ENCODE measurements at regions not wholly inside any gene's neighbourhood (a gene's known extent, or its start where the extent isn't known, plus 50 kb on each side); places are given as distances from the start of the nearest gene placed in this dataset.
A peak's percentile ranks its signal among the peaks of the same experiment; 100 is the strongest.

DNA sequence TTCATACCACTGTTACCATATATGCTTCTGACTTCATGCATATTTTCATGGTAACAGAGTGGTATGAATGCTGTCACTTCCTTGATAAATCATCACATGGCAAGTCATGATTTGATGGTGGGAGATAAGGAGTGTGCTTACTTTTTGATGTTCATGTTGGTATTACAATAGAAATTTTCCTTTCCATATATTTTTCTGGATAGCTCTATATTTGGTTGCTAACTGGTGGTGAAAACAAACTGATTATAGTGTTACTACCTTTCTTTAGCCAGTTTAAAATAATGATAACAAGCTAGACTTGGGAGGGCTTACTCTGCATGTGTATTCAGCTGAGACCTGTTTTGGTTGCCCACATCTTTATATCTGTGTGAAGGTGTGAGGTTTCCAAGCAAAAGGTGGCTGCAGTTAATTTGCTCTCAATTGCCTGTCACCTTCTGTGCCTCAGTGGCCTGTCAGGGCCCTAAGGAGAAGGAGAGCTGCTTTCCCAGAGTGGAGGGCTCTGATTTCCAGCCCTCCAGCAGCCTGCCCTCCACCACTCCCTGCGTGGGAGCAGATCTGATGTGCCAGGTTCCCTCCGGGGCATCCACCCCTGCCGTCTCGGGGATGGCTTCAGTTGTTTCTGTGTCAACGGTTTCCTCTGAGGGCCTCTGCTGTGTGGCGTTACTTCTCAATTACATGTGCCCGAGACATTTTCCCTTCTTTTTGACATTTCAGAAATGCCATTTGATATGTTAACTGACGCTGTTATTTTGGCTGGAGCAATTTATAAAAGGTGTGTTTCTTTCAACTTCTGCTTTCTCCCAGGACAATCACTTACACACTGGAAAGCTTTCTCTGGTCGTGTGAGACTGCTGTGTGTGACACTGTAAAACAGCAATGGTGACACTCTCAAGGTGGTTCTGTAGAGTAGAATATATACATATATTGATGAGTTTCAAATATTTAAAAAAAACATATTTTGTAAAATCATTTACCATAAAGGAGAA, 107.7 kb upstream of the KLF6 start:
- ATAC-seq (replicated peaks) (peak; percentile 70 to 78), DNase-seq (peak; percentile 47)
- Mint-ChIP-seq H3K4me1 (peaks cover 28 to 51% of the 10 kb centered on the region in 2 donors), H3K36me3 (no peaks in the 10 kb centered on the region), H3K4me3 (no peak overlapping the region), H3K27ac (peak overlapping the region; percentile 94), H3K9me3 (no peaks in the 10 kb centered on the region), H3K27me3 (no peaks in the 10 kb centered on the region)

DNA sequence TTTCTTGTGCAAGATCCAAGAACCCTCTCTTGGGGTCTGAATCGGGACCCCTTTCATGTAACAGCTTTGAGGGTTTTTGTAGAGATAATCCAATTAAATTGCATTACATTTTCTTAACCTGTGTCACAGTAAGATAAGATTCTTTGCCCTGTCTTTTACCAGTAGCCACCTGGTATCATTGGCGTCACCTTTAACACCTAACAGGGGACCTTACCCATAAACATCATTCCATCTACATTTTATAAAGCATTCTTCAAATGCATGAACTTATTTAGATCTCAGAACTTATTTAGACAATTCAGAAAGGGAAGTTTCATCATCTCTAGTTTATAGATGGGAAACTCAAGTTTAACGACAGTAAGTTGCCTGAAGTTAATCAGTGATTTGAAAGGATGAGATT, 106.4 kb upstream of the KLF6 start:
- Mint-ChIP-seq H3K27me3 (no peaks in the 10 kb centered on the region), H3K9me3 (no peaks in the 10 kb centered on the region), H3K36me3 (no peaks in the 10 kb centered on the region), H3K27ac (no peak overlapping the region), H3K4me1 (peaks cover 34 to 60% of the 10 kb centered on the region in 2 donors), H3K4me3 (no peak overlapping the region)
- DNase-seq (no peak), ATAC-seq (replicated peaks) (no peak)

DNA sequence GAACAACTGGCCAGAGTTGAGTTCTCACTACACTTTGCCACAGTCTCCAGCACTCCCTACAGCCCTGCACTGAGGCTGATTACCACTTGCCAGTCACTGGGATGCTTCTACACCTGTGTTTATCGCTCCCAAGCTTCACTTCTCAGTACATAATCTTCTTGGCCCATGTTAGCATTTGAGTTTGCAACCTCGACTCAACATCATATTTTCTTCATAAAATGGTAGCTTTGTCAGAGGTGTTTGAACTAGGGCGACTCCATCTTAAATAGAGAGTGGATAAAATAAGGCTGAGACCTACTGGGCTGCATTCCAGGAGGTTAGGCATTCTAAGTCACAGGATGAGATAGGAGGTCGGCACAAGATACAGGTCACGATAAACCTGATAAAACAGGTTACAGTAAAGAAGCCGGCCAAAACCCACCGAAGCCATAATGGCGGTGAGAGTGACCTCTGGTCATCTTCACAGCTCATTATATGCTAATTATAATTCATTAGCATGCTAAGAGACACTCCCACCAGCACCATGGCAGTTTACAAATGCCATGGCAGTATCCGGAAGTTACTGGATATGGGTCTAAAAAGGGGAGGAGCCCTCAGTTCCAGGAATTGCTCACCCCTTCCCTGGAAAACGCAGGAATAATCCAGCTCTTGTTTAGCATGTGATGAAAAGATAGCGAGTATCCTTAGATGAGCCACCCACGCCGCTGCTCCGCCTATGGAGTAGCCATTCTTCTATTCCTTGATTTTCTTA, 105.8 kb upstream of the KLF6 start:
- DNase-seq = no peak
- Mint-ChIP-seq H3K27me3 (no peaks in the 10 kb centered on the region), H3K27ac (no peak overlapping the region), H3K36me3 (no peaks in the 10 kb centered on the region), H3K4me3 (no peak overlapping the region), H3K4me1 (peaks cover 34 to 57% of the 10 kb centered on the region in 2 donors), H3K9me3 (no peaks in the 10 kb centered on the region)
- no peak for ATAC-seq (replicated peaks)

DNA sequence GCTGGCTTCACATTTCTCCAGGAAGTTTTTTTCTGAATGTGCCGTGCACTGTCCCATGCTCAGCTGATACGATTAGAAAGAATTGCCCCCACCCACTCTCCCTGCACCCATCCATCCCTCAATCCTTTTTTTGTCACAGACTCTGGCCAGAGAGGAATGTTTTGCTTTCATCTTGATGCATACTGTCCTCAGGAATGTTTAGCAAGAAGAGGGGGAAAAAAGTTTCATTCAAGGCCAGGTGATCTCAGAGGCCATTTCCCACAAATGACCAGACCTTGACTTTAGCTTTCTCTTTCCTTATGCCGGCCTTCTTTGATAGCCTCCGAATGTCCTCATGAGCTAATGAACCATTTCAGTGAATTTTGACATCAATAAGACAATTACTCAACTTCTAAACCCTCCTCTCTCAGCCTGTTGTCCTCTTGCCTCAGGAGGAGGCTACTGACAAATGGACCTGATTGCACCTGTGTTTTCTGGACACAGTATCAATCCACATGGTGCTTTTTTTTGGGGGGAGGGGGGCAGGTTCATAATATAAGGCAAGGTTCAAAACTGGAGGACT, 105.0 kb upstream of the KLF6 start:
- ATAC-seq (replicated peaks) (no peak), DNase-seq (no peak)
- Mint-ChIP-seq H3K27ac (peak overlapping the region; percentile 51), H3K27me3 (no peaks in the 10 kb centered on the region), H3K9me3 (no peaks in the 10 kb centered on the region), H3K4me3 (no peak overlapping the region), H3K4me1 (peaks cover 33 to 52% of the 10 kb centered on the region in 2 donors), H3K36me3 (no peaks in the 10 kb centered on the region)

DNA sequence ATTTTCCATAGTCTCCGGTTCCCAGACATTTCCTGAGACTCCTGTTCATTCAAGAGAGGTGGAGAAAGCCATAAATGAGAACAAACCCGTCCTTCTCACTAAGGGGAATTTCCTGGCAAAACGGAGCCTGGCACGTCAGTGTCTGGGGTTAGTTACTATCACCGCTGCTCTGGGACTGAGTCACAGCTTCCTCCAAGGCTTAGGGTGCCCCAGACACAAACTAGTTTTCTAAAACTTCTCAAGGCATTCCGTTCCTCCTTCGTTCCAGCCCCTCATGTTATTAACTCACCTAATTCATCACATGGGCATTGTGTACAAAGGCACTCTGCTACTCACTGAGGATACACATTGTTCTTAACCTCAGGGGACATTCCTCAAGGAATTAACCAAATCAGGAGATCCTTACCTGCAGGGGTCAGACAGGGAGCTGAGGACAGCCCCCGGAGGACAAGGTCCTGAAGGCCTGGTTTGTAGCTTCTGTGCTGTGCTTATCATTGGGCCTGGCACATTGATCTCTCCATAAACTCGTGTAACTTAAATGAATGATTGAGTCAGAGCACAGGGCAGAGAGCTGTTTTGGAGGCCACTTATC, 103.0 kb upstream of the KLF6 start:
- ATAC-seq (replicated peaks) (peak; percentile 71 to 83), DNase-seq (peak; percentile 43)
- Mint-ChIP-seq H3K9me3 (no peaks in the 10 kb centered on the region), H3K27me3 (peaks cover 0 to 4% of the 10 kb centered on the region in 2 donors), H3K36me3 (peaks cover 0 to 2% of the 10 kb centered on the region in 2 donors), H3K27ac (peak overlapping the region; percentile 77), H3K4me1 (peaks cover 26 to 39% of the 10 kb centered on the region in 2 donors), H3K4me3 (no peak overlapping the region)

DNA sequence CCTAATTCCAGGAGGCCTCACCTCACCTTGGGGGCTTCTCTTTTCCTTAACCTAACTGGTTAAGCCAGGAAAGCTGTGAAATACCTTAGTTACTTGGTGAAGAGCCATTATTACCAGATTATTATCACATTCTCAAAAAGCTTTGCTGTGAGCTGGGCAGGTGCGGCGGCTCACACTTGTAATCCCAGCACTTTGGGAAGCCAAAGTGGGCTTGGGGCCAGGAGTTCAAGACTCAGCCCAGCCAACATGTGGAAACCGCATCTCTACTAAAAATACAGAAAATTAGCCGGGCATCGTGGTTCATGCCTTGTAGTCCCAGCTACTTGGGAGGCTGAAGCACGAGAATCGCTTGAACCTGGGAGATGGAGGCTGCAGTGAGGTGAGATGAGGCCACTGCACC, 102.4 kb upstream of the KLF6 start:
- Mint-ChIP-seq H3K4me1 (peaks cover 25 to 39% of the 10 kb centered on the region in 2 donors), H3K9me3 (no peaks in the 10 kb centered on the region), H3K27ac (peak overlapping the region; percentile 77), H3K4me3 (no peak overlapping the region), H3K27me3 (peaks cover 0 to 4% of the 10 kb centered on the region in 2 donors), H3K36me3 (peaks cover 0 to 2% of the 10 kb centered on the region in 2 donors)
- peak; percentile 6 to 8 for ATAC-seq (replicated peaks)
- no peak for DNase-seq

DNA sequence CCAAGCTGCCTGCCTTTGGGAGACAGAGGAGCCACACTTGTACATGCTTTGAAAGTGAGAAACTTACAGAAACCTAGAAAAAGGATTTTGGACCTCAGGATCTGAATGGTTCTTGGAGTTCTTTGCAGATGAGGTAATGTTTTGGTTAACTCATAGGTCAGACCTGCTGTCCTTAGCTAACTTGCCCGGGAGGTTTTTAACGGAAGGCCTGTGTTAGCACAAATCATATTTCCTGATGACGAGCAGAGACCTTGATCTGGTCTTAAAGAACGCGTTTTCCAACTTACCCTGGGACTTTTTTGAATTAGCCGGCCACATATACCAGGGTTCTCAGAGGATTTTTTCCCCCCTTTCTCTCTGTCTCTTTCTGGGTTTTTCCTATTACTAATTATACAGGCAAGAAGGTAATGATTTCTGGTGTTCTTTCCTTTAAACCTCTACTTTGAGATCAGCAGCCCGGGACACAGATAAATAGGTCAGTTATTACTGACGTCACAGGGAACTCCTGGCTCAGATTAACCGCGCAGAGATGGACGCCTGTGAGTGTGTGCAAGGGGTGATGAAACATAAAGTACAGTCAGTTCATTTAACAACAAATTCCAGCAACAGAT, 101.7 kb upstream of the KLF6 start:
- DNase-seq (no peak), ATAC-seq (replicated peaks) (peak; percentile 41 to 52)
- peaks cover 19 to 32% of the 10 kb centered on the region in 2 donors for H3K4me1 Mint-ChIP-seq
- peak overlapping the region; percentile 78 for H3K27ac Mint-ChIP-seq
- peaks cover 0 to 2% of the 10 kb centered on the region in 2 donors for H3K9me3 Mint-ChIP-seq
- no peak overlapping the region for H3K4me3 Mint-ChIP-seq
- H3K27me3 Mint-ChIP-seq = peaks cover 0 to 4% of the 10 kb centered on the region in 2 donors
- H3K36me3 Mint-ChIP-seq = peaks cover 4 to 6% of the 10 kb centered on the region in 2 donors

DNA sequence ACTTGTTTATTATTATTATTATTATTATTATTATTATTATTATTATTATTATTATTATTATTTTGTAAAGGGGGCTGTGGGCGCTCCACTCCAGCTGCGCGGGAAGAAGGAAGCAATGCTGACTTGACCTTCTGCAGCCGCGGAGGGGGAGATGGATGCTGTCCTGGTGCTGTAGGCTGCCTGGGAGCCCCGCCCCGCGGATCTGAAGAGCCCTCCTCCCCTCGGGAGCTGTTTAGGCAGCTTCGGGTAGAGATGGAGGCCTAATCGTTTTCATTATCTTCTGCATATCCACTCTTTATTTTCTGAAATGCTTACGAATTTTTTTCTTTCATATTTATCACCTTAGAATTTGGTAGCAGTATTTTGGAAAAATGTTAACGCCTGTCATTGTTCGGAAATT, 101.2 kb upstream of the KLF6 start:
- Mint-ChIP-seq H3K4me3 (no peak overlapping the region), H3K27me3 (peaks cover 0 to 4% of the 10 kb centered on the region in 2 donors), H3K9me3 (peaks cover 0 to 2% of the 10 kb centered on the region in 2 donors)

DNA sequence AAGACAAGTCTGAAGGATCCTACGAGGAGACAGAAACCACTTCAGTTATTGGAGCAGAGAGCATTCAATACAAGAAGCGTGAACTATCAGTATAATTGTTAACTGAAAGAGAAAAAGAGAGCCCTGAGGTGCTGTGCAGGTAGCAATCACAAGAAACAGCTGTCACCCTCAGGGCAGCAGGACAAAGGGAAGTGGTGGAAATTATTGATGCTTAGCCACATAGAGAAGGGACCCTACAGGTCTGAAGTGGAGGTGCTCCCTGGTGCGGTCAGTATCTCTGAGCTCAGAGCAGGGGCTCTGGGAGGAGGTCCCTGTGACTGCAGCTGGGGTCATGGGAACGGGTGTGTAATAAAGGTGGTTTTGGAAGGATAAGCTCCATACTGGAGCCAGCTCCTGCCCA, 97.8 kb upstream of the KLF6 start:
- Mint-ChIP-seq H3K9me3 (peaks cover 0 to 2% of the 10 kb centered on the region in 2 donors), H3K4me1 (peaks cover 19 to 33% of the 10 kb centered on the region in 2 donors), H3K36me3 (peaks cover 4 to 8% of the 10 kb centered on the region in 2 donors), H3K27me3 (peaks cover 0 to 4% of the 10 kb centered on the region in 2 donors), H3K4me3 (no peak overlapping the region), H3K27ac (no peak overlapping the region)
- ATAC-seq (replicated peaks) (peak in 1 of 2 donors; percentile 29), DNase-seq (no peak)

More for the DNA sequence above, 101.2 kb upstream of the KLF6 start:
- Mint-ChIP-seq H3K4me1 (peaks cover 19 to 31% of the 10 kb centered on the region in 2 donors), H3K27ac (peak overlapping the region; percentile 78), H3K36me3 (peaks cover 4 to 8% of the 10 kb centered on the region in 2 donors)
- DNase-seq (no peak), ATAC-seq (replicated peaks) (no peak)

DNA sequence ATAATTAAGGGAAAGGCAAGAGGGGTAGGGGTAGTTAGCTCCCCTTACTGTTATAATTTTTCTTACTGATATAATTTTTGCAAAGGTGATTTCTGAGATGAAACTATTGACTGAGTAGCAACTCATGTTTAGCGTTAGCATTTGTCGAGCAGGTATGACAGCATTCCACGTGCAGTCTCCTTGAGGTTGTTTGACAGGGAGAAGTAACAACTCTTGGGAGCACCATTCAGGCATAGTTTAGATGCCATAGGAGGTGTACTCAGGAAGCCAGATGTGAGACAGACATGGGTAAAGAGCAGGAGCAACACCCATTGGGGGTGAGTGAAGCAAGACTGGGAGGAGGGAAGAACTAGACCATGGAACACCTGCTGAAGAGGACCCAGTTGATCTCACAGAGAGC, 96.6 kb upstream of the KLF6 start:
- H3K4me1 Mint-ChIP-seq = peaks cover 18 to 34% of the 10 kb centered on the region in 2 donors
- ATAC-seq (replicated peaks) = no peak

DNA sequence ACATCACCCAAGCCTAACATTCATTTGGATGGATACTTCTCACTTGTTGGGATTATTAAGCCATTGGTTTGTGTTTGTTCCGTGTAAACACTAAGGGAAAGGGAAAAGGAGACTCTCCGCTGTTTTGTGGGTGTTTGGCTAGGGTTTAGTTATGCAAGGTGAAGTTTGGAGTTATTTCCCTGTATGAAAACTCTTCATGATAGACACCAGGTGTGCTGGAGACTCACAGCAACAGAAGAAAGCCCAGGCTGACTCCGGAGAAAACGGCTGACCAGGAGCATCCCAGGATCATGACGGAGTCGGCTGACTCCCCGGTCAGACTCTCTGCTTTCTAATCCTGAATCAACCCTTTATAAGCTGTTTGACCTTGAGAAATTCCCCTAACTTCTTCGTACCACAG, 94.1 kb upstream of the KLF6 start:
- peaks cover 2 to 8% of the 10 kb centered on the region in 2 donors for H3K36me3 Mint-ChIP-seq
- H3K27me3 Mint-ChIP-seq = peaks cover 0 to under 1% of the 10 kb centered on the region in 2 donors
- DNase-seq (no peak), ATAC-seq (replicated peaks) (no peak)
- H3K4me1 Mint-ChIP-seq = peaks cover 30 to 50% of the 10 kb centered on the region in 2 donors
- peaks cover 0 to 2% of the 10 kb centered on the region in 2 donors for H3K9me3 Mint-ChIP-seq
- H3K27ac Mint-ChIP-seq = no peak overlapping the region
- no peak overlapping the region for H3K4me3 Mint-ChIP-seq

More for the DNA sequence above, 96.6 kb upstream of the KLF6 start:
- DNase-seq = no peak
- Mint-ChIP-seq H3K27ac (no peak overlapping the region), H3K9me3 (peaks cover 0 to 2% of the 10 kb centered on the region in 2 donors), H3K27me3 (peaks cover 0 to 4% of the 10 kb centered on the region in 2 donors), H3K4me3 (no peak overlapping the region), H3K36me3 (peaks cover 4 to 8% of the 10 kb centered on the region in 2 donors)

DNA sequence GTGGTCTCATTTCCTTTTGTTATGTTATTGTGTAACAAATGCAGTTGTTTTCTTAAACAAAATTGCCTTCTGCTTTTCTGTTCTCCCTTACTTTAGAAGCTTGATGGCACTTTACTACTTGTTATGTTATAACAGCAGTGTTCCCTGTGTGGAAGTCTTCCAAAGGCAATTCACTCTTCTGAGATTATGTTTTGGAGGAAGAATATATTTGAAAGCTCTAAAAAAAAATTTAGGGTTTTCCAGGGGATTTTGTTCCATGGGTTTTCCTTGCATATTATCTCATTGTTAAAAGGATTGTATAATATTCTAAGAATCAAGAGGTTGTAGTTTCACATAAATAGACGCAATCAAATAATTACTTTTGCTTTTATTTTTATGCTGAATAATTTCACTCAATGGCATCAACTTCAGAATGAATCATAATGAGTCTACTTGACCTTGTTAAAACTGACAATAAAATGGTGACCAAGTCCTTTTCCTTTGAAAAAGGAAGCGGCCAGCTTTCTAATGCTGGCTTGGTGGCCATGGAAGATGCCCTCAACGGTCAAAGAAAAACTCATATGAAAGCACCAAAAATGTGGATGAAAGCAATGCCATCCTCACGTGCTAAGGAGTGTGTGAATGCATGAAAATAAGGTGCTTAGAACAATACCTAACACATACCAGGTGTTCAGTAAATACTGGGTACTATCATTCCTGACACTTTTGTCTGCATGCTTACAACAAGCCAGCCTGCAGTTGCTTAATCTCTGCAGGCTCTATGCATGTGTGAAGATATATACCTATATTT, 92.4 kb upstream of the KLF6 start:
- Mint-ChIP-seq H3K27me3 (no peaks in the 10 kb centered on the region), H3K4me1 (peaks cover 31 to 56% of the 10 kb centered on the region in 2 donors), H3K9me3 (peaks cover 0 to 2% of the 10 kb centered on the region in 2 donors), H3K36me3 (peaks cover 2 to 8% of the 10 kb centered on the region in 2 donors), H3K4me3 (no peak overlapping the region), H3K27ac (no peak overlapping the region)
- DNase-seq (no peak), ATAC-seq (replicated peaks) (no peak)
